RWPE1 (cell line): ENCODE measurements at regions not wholly inside any gene's neighbourhood (a gene's known extent, or its start where the extent isn't known, plus 50 kb on each side); places are given as distances from the start of the nearest gene placed in this dataset.

Experiments
- CTCF ChIA-PET: fragments of 350-600 bp; sonication (Branson Sonifier 250); formaldehyde crosslinking; extraction: SDS; loops from one replicate; lab custom pipeline; 2021; lab: Yijun Ruan, JAX
- POLR2A ChIA-PET: fragments of 400-600 bp; formaldehyde crosslinking; extraction: SDS; loops from one replicate; lab custom pipeline; 2020; ENCODE audit warnings: antibody characterized with exemption; ENCODE audit not compliant: low non-redundant PET; lab: Yijun Ruan, JAX
- DNase-seq: peaks from one replicate; pipeline ENCODE4 v3.0.0; 2012; ENCODE audit warnings: low spot score
- H3K27ac ChIP-seq: fragments of 450-650 bp; 2 replicates; pipeline ENCODE4 v1.5.1; 2017
- CTCF ChIP-seq: fragments of 450-650 bp; conservative IDR thresholded peaks from 2 replicates; pipeline ENCODE4 v1.5.1; 2017; ENCODE audit warnings: low read depth, mild to moderate bottlenecking

GRCh38 chr3:73945541-73945940 is 320.8 kb upstream of the PDZRN3 start:
- no peak overlapping the region for H3K27ac ChIP-seq
- ChIA-PET POLR2A (no interaction called here), CTCF (no interaction called here)
- no peak for TF ChIP-seq CTCF
- no peak for DNase-seq

GRCh38 chr3:73939985-73940384 is 315.2 kb upstream of the PDZRN3 start:
- no peak for DNase-seq
- TF ChIP-seq CTCF, result no peak
- ChIA-PET CTCF (no interaction called here), POLR2A (no interaction called here)
- no peak overlapping the region for H3K27ac ChIP-seq

- TF ChIP-seq CTCF, result no peak
- POLR2A ChIA-PET, result no interaction called here
Measured at GRCh38 chr3:73933585-73933984, 308.8 kb upstream of the PDZRN3 start.

GRCh38 chr3:73927203-73927570 is 302.4 kb upstream of the PDZRN3 start:
- no peak for TF ChIP-seq CTCF
- ChIA-PET CTCF (no interaction called here), POLR2A (no interaction called here)
- no peak overlapping the region for H3K27ac ChIP-seq
- DNase-seq, result no peak

More at GRCh38 chr3:73933585-73933984, 308.8 kb upstream of the PDZRN3 start:
- CTCF ChIA-PET, result no interaction called here
- DNase-seq, result no peak
- no peak overlapping the region for H3K27ac ChIP-seq

- no peak for TF ChIP-seq CTCF
- H3K27ac ChIP-seq, result no peak overlapping the region
- DNase-seq, result no peak
- ChIA-PET CTCF (no interaction called here), POLR2A (no interaction called here)
Measured at GRCh38 chr3:73926360-73927202, 301.8 kb upstream of the PDZRN3 start.

- DNase-seq, result no peak
- ChIA-PET POLR2A (no interaction called here), CTCF (no interaction called here)
- H3K27ac ChIP-seq, result no peak overlapping the region
- no peak for TF ChIP-seq CTCF
Measured at GRCh38 chr3:73925011-73925410, 300.3 kb upstream of the PDZRN3 start.
